Testis (tissue), 2 donors: ENCODE measurements at regions not wholly inside any gene's neighbourhood (a gene's known extent, or its start where the extent isn't known, plus 50 kb on each side); places are given as distances from the start of the nearest gene placed in this dataset.

Source experiments
- POLR2A ChIP-seq: fragments of 450-650 bp; IDR thresholded peaks from one replicate; pipeline ENCODE4 v1.6.1; 2017; ENCODE audit warnings: antibody characterized with exemption, mild to moderate bottlenecking, moderate library complexity
- TF ChIP-seq, protein P1 (sequence below), 3 experiments: fragments of 450-650 bp in 2 of 3; fragments of 200-600 bp in 1 of 3; sonication (generic) in 1 of 3; IDR thresholded peaks; one replicate each; pipeline ENCODE4 v1.5.1; 2016 to 2019; ENCODE audit warnings: antibody characterized with exemption in 3 of 3, mild to moderate bottlenecking in 2 of 3, moderate library complexity in 1 of 3

DNA sequence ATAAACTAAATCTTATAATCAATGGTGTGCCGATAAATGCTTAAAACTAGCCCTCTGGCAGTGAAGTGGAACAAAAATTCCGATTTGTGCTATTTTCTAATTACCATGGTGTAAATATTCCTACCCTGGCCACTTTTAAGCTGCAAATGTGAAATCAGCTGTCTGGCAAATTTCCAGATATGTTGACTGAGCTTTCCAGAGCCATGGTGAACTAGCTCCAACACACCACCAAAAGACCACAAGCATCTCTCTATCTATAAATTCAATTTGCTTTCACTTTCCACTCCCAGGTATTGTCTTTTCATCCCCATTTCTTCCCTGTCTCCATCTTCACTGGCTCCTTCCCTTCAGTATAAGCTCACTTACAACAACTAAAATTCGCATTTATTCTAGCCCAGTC lies 152.3 kb upstream of the RGS18 start:
- TF ChIP-seq, protein P1, sequence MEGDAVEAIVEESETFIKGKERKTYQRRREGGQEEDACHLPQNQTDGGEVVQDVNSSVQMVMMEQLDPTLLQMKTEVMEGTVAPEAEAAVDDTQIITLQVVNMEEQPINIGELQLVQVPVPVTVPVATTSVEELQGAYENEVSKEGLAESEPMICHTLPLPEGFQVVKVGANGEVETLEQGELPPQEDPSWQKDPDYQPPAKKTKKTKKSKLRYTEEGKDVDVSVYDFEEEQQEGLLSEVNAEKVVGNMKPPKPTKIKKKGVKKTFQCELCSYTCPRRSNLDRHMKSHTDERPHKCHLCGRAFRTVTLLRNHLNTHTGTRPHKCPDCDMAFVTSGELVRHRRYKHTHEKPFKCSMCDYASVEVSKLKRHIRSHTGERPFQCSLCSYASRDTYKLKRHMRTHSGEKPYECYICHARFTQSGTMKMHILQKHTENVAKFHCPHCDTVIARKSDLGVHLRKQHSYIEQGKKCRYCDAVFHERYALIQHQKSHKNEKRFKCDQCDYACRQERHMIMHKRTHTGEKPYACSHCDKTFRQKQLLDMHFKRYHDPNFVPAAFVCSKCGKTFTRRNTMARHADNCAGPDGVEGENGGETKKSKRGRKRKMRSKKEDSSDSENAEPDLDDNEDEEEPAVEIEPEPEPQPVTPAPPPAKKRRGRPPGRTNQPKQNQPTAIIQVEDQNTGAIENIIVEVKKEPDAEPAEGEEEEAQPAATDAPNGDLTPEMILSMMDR (IDR thresholded peaks at IDR 0.05) = no peak
- TF ChIP-seq POLR2A = no peak
